Hepatocyte (in vitro differentiated cells): ENCODE measurements at regions not wholly inside any gene's neighbourhood (a gene's known extent, or its start where the extent isn't known, plus 50 kb on each side); places are given as distances from the start of the nearest gene placed in this dataset.

ENCODE experiments used
- CTCF ChIP-seq: fragments of 200-600 bp; sonication (generic); IDR thresholded peaks from 2 replicates; pipeline ENCODE4 v1.5.1; 2016; ENCODE audit warnings: antibody characterized with exemption, mild to moderate bottlenecking; ENCODE audit not compliant: poor library complexity
- EZH2 ChIP-seq: fragments of 200-600 bp; sonication (generic); IDR thresholded peaks from 2 replicates; pipeline ENCODE4 v1.6.1; 2016; ENCODE audit warnings: antibody characterized with exemption, mild to moderate bottlenecking, borderline replicate concordance

GRCh38 chr20:50253101-50253500, 62.5 kb downstream of the CEBPB start:
- no peak for TF ChIP-seq CTCF
- no peak for TF ChIP-seq EZH2
